GM12878 (cell line): ENCODE measurements at regions not wholly inside any gene's neighbourhood (a gene's known extent, or its start where the extent isn't known, plus 50 kb on each side); places are given as distances from the start of the nearest gene placed in this dataset.

ENCODE experiments used
- CEBPB ChIP-seq, 2 experiments: fragments of 150-350 bp in 1 of 2; IDR thresholded peaks; 2 replicates each; pipeline ENCODE4 v1.6.1; 2012 to 2014; ENCODE audit warnings: low read depth in 2 of 2, low read length in 2 of 2, borderline replicate concordance in 1 of 2, inconsistent platforms in 1 of 2
- CTCF ChIP-seq, 3 experiments: IDR thresholded peaks in 2 of 3; conservative IDR thresholded peaks in 1 of 3; 2 replicates each; pipeline ENCODE4 v1.5.1; 2011; ENCODE audit warnings: low read depth in 3 of 3, low read length in 3 of 3, mild to moderate bottlenecking in 3 of 3, control low read depth in 2 of 3, moderate library complexity in 2 of 3, inconsistent platforms in 1 of 3, mixed read lengths in 1 of 3; ENCODE audit not compliant: control insufficient read depth in 2 of 3, insufficient read depth in 1 of 3; ENCODE audit errors: extremely low read depth in 1 of 3
- EP300 ChIP-seq, 2 experiments: fragments of 150-350 bp in 1 of 2; IDR thresholded peaks; 2 replicates each; pipeline ENCODE4 v1.6.1; 2011 to 2012; ENCODE audit warnings: low read depth in 2 of 2, low read length in 2 of 2, borderline replicate concordance in 1 of 2, improper control_type of control experiment in 1 of 2, inconsistent platforms in 1 of 2; ENCODE audit not compliant: control insufficient read depth in 1 of 2
- EZH2 ChIP-seq: IDR thresholded peaks from 2 replicates; pipeline ENCODE4 v1.6.1; 2012; ENCODE audit warnings: low read depth, mild to moderate bottlenecking, control low read depth, inconsistent platforms, low read length, borderline replicate concordance; ENCODE audit not compliant: control insufficient read depth
- FOXK2 ChIP-seq: fragments of 450-650 bp; IDR thresholded peaks from 2 replicates; pipeline ENCODE4 v1.6.1; 2017; ENCODE audit warnings: mild to moderate bottlenecking, moderate library complexity
- MEF2B ChIP-seq: fragments of 450-650 bp; IDR thresholded peaks from 2 replicates; pipeline ENCODE4 v1.6.1; 2018; ENCODE audit warnings: mild to moderate bottlenecking, moderate library complexity; ENCODE audit not compliant: partially characterized antibody, poor library complexity, severe bottlenecking
- POLR2AphosphoS5 ChIP-seq: IDR thresholded peaks from 2 replicates; pipeline ENCODE4 v1.6.1; 2011; ENCODE audit warnings: mild to moderate bottlenecking, low read length, inconsistent platforms
- RAD21 ChIP-seq: IDR thresholded peaks from 2 replicates; pipeline ENCODE4 v1.6.1; 2011; ENCODE audit warnings: mild to moderate bottlenecking, low read depth, low read length, moderate library complexity; ENCODE audit not compliant: insufficient read depth
- ZNF24 ChIP-seq: fragments of 450-650 bp; IDR thresholded peaks from 2 replicates; pipeline ENCODE4 v1.6.1; 2017; ENCODE audit warnings: antibody characterized with exemption, mild to moderate bottlenecking
- TF ChIP-seq, protein P1 (sequence below): fragments of 450-650 bp; formaldehyde crosslinking; IDR thresholded peaks from 2 replicates; pipeline ENCODE4 v1.4.0; 2020; ENCODE audit warnings: mild to moderate bottlenecking, moderate library complexity

DNA sequence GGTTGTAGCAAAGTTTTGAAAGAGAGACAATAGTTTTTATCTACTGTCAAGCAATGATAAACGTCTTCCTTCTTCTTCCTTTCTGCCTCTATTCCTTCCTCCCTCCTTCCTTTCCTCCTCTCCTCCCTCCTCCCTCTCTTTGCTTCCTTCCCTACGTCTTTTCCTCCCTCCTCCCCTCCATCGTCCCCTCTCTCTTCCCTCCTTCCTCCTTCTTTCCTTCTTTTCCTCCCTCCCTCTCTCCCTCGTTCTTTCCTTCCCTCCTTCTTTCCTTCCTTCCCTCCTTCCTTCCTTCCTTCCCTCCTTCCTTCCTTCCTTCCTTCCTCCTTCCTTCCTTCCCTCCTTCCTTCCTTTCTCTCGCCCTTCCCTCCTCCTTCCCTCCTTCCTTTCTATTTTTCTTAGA lies 82.8 kb upstream of the KCNA1 start:
- TF ChIP-seq EZH2 (no peak), FOXK2 (no peak), EP300 (IDR thresholded peaks at IDR 0.05; ENCODE audit: borderline replicate concordance in 1 of 2, control insufficient read depth in 1 of 2, low read depth in 2 of 2, low read length in 2 of 2) (no peak), POLR2AphosphoS5 (no peak), CTCF (IDR thresholded peaks at IDR 0.05 in 2 of 3, conservative IDR thresholded peaks at IDR 0.05 in 1 of 3; ENCODE audit: control insufficient read depth in 2 of 3, extremely low read depth in 1 of 3, insufficient read depth in 1 of 3, low read depth in 3 of 3, low read length in 3 of 3) (no peak), ZNF24 (no peak), RAD21 (no peak), MEF2B (no peak), CEBPB (IDR thresholded peaks at IDR 0.05; ENCODE audit: borderline replicate concordance in 1 of 2, low read depth in 2 of 2, low read length in 2 of 2) (no peak)
- TF ChIP-seq, protein P1, sequence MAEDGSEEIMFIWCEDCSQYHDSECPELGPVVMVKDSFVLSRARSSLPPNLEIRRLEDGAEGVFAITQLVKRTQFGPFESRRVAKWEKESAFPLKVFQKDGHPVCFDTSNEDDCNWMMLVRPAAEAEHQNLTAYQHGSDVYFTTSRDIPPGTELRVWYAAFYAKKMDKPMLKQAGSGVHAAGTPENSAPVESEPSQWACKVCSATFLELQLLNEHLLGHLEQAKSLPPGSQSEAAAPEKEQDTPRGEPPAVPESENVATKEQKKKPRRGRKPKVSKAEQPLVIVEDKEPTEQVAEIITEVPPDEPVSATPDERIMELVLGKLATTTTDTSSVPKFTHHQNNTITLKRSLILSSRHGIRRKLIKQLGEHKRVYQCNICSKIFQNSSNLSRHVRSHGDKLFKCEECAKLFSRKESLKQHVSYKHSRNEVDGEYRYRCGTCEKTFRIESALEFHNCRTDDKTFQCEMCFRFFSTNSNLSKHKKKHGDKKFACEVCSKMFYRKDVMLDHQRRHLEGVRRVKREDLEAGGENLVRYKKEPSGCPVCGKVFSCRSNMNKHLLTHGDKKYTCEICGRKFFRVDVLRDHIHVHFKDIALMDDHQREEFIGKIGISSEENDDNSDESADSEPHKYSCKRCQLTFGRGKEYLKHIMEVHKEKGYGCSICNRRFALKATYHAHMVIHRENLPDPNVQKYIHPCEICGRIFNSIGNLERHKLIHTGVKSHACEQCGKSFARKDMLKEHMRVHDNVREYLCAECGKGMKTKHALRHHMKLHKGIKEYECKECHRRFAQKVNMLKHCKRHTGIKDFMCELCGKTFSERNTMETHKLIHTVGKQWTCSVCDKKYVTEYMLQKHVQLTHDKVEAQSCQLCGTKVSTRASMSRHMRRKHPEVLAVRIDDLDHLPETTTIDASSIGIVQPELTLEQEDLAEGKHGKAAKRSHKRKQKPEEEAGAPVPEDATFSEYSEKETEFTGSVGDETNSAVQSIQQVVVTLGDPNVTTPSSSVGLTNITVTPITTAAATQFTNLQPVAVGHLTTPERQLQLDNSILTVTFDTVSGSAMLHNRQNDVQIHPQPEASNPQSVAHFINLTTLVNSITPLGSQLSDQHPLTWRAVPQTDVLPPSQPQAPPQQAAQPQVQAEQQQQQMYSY (CRISPR knock-in tag): no peak
